HG02885 (cell line): ENCODE measurements at regions not wholly inside any gene's neighbourhood (a gene's known extent, or its start where the extent isn't known, plus 50 kb on each side); places are given as distances from the start of the nearest gene placed in this dataset.

ENCODE experiments used
- ATAC-seq: cut with Tn5 transposase; IDR thresholded peaks from one replicate; pipeline ENCODE4 v1.9.1; 2021; ENCODE audit warnings: mild to moderate bottlenecking; ENCODE audit not compliant: unreplicated experiment, poor library complexity

DNA sequence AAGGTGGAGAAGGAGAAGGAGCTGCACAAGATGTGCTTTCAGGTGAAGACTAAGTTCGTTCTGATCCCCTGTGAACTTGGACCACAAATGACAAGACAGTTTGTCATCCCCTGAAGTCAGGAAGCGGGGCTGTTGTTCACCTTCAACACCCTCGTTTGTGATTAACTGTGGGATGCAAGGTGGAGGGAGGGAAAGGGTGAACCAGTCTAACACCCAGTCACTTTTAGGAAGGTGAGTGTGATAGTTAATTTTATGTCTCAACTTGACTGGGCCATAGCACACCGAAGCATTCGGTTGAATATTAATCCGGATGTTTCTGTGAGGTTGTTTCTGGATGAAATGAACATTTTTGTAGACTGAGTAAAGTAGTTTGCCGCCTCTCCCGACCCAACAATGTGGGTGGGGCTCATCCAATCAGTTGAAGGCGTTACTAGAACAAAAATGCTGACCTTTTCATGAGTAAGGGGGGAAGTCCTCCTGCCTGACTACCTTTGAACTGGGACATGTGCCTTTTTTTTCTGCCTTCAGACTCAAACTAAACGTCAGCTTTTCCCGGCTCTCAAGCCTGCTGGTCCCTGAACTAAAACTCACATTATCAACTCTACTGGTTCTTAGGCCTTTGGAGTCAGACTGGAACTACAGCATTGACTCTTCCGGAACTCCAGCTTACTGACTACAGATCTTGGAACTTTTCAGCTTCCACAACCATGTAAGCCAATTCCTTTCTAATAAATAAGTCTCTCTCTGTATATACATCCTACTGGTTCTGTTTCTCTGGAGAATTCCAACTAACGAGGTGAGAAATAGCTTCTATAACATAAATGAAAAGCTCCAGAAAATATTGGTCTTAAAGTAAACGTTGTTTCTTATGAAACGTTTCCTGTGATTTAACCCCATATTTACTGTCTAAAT is 264.0 kb upstream of the SLITRK3 start:
- no peak for ATAC-seq

DNA sequence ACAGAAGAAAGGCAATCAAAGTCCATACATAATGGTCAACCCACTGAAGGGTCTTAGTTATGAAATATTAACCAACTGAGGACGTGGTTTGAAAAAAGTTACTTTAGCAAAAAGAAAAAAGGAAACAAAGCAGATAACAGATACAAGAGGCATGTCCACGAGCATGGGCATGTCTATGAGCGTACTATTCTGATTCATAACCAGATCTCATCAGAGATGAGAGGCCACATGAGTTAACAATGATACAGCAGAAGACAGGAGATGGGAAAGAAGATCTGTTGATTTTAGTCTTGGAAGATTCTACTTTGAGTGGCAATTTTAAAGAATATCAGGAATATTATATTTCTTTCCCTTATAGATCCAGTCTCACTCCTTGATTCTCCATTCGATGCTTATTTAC is 262.9 kb upstream of the SLITRK3 start:
- no peak for ATAC-seq

DNA sequence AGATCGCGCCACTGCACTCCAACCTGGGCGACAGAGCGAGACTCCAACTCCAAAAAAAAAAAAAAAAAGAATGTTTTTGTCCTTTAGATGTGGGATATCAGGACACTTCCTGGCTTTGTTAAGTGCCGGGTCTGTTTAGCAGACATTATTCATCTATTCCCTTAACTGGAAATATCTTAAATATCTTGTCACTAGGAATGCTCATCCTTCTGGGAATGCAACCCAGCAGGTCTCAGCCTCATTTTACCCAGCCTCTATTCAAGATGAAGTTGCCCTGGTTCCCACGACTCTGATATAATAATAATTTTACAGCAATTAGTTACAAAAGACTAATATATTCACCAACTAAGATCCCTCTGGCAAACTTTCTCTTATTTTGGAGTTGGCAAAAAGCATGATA is 260.9 kb upstream of the SLITRK3 start:
- ATAC-seq = no peak

DNA sequence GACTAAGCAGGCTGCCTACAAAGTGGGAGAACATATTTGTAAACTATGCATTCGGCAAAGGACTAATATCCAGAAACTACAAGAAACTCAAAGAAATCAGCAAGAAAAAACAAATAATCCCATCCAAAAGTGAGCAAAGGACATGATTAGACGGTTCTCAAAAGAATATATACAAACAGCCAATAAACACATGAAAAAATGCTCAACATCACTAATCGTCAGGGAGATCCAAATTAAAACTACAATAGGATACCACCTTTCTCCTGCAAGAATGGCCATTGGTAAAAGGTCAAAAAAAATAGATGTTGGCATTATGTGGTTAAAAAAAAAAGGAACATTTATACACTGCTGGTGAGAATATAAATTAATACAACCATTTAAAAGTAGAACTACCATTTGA is 259.6 kb upstream of the SLITRK3 start:
- ATAC-seq = no peak

DNA sequence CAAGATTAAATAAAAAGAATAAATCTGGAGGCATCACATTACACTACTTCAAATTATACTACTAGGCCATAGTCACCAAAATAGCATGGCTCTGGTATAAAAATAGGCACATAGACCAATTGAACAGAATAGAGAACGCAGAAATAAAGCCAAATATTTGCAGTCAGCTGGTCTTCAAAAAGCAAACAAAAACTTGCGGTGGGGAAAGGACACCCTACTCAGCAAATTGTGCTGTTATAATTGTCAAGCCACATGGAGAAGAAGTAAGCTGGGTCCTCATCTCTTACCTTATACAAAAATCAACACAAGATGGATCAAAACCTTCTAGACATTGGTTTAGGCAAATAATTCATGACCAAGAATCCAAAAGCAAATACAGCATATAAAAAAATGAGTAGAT is 259.2 kb upstream of the SLITRK3 start:
- no peak for ATAC-seq

DNA sequence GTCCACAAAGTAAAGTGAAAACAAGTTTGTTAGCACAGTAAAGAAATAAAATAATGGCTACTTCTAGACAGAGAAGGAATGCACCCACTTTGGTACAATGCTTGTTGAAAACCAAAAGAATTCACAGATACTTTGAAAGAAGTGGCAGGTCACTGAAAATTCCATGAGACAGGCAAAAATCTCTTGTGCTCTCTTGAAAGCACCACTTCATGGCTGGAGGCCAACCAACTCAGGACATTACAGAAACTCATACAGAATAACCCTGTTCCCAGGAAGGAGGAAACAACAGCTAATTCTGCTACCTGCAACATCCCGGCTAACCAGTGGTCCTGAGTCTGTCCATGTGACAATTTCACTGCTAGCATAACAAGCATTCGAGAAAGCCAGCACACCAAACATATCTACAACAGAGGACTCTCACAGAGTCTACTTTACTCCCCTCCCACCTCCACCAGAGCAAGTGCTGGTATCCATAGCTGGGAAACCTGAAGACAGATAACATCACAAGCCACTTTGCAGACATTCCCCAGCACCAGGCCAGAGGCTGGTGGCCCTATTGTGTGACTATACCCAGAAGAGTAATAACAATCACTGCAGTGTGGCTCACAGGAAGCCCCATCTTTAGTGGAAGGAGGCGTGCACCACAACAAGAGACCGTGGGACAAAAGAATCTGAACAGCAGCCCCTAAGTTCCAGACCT is 255.3 kb upstream of the SLITRK3 start:
- ATAC-seq = no peak

DNA sequence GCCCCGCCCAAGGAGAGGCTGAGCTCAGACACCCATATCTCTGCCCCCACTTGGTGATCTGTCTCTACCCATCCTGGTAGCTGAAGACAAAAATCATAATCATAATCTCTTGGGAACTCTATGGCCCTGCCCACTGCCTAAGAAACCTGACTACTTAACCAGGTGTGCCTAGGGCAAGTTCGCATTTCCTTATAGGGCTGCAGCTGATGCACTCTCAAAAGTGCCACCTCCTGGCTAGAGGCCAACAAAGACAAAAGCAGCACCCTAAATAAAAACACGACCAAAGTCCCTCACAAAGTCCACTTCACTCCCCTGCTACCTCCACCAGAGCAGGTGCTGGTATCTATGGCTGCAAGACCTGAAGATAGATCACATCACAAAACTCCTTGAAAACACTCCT is 250.4 kb upstream of the SLITRK3 start:
- no peak for ATAC-seq

DNA sequence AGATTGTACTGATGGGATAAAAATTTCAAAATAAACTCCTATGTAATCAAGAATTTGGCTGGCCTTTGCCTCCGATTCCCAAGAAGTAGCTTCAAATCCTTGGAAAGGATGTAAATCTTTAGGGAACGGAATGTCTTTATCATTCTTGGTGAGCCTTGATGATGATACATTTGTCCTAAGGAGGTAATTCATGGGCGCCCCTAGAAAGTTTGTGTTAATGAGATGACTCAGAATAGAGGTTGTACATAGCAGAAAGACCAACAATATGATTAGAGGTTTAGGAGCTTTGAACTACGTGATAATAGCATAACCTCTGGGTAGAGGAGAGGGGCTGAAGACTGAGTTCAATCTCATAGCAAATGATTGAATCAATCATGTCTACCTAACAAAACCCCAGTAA is 248.6 kb upstream of the SLITRK3 start:
- ATAC-seq = no peak

DNA sequence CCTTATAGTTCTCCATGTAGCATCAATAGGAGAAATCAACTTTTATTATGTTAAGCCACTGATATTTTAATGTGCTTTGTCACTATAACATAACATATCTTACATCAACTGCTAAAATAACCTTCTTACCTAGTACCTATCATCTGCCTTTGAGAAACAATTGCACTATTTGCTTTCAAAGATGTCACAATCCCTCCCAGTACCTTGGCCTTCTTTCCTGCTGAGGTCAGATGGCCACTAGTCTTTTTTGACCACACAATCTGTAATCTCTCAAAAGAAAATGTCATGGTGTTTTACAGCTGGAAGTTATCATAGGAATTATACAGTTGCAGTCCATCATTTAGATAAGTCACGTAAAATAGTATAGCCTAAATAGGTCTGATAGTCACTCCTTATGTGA is 247.5 kb upstream of the SLITRK3 start:
- ATAC-seq = no peak

DNA sequence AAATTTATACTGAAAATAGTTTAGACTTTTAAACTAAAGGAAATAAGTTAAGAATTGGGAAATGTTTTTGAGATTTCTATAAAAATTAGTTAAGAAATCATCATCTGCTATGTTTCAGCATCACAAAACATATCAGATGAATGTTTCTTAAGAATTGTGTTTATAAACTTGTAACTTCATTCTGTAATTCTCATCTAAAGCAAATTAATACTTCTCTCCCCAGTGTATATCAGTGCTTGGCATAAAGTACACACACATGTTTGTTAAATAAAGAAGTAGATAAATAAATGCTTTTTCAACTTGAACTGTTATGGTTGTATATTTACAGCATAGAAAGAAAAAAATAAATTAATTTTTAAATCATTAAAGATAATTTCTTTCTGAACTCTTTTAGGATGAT is 245.9 kb upstream of the SLITRK3 start:
- no peak for ATAC-seq

DNA sequence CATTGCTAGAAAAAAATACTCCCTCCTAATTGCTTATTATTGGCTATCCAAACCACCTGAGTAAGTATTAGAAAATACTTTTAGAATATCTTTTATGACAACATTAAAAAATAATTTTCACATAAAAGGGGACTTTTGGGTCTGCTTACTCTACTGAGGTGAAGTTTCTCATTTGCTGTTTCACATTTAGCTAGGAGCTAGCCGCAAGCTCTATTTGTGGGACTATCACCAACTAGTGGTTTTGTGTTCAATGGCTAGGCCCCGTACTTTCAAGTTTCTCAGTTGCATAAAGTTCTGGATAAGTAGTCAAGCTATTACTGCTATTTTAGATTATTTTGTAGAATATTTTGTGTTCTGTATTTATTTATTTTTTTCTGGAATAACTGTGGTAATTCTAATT is 244.2 kb upstream of the SLITRK3 start:
- peak; percentile 90 for ATAC-seq

DNA sequence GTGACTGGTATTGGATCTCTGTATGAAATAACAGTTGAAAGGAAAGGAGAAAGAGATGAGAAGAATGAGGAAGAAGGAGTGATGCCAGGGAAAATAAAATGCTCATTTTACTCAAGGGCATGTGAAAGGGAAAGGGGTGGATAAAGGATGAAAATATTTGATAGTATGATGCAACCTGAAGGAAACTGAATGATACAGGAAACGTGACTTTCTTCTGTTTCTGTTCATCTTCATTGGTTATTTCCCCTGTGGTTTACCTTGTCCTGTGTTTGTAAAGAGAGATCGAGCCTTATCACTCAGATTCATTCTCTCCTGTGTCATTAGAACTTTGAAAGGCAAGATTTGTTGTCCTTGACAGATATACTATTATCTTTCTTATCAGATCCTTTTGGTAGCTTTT is 243.6 kb upstream of the SLITRK3 start:
- ATAC-seq = peak; percentile 71

DNA sequence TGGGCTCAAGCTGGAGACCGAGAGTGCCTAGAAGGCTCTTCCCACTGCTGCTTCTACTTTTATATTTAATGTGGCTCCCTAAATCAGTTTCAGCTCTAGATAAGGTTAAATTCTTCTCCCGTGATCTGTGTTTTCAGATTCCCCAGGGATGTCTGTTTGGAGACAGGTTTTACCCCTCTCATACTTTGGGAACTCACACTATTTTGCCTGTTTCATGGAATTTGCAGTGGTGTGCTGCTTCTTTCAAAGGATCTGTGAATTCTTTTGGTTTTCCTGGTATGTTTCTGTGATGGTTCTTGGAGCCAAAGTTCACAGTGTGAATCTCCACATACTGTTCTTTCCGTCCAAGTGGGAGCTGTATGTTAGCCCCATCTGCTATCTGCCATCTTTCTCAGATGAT is 238.3 kb upstream of the SLITRK3 start:
- ATAC-seq = no peak

DNA sequence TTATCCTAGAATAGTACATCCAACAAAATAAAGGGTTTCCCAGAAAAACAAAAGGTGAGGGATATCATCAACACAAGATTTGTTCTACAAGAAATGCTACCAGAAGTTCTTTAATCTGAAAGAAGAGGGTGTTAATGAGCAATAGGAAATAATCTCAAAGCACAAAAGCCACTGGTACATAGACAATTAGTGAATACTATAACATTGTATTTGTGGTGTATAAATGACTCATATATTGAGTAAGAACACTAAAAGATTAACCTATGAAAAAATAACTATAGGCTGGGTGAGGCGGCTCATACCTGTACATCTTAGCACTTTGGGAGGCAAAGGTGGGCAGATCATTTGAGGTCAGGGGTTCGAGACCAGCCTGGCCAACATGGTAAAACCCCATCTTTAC is 210.2 kb upstream of the SLITRK3 start:
- no peak for ATAC-seq

DNA sequence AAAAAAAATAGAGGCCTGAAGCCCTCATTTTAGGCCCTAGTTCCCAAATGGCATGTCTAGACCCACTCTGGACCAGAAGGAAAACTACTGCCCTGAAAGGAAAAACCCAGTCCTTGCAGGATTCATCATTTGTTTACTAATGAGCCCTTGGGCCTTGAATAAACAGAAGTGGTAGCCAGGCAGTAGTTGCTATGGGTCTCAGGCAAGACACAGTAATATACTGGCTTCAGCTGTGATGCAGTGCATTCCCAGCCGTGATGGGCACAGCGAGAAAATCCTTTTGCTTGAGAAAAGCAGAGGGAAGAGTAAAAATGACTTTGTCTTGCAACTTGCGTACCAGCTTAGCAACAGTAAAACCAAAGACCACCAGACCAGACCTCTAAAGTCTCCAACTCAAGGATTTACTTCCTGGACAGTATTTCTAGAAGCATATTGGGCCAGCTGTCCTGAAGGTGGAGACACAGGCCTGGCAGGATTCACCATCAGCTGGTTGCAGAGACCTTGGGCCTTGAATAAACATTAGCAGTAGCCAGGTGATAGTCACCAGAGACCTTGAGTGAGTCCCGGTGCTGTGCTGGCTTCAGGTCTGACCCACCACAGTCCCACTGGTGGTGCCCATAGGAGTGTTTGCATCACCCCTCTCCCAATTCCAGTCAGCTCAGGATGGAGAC is 208.3 kb upstream of the SLITRK3 start:
- ATAC-seq = no peak

DNA sequence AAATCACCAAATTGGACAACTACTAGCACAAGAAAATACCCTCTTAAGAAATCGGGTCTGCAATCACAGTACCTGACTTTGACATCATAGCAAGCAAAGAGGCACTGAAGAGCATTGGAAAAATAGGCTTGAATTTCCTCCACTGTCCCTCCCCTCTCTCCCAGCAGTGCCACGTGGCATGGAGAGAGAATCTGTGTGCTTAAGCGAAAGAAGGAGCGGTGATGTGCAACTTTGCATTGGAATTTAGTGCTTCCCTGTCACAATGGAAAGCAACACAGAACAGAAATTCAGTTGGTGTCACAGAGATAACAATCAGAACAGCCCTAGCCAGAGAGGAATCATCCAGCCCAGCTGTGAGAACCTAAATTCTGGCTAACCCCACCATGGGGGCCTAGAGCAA is 207.5 kb upstream of the SLITRK3 start:
- no peak for ATAC-seq

DNA sequence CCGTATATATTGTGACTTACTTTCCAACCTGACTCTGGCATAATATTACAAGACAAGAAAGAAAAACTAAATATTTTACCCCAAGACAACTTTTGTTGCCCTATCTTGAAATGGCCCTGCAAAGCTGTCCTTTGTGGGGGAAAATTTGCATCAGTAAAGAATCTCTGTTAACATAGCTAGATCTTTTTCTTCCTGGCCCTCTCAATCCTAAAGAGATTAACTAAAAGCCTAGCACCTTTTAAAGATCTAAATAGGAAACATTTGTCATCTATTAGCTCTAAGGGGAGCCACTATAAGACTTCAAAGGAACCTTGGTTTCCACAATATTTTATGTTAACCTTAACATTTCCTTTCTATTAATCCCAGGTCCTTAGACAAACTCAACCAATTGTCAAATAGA is 199.0 kb upstream of the SLITRK3 start:
- no peak for ATAC-seq

DNA sequence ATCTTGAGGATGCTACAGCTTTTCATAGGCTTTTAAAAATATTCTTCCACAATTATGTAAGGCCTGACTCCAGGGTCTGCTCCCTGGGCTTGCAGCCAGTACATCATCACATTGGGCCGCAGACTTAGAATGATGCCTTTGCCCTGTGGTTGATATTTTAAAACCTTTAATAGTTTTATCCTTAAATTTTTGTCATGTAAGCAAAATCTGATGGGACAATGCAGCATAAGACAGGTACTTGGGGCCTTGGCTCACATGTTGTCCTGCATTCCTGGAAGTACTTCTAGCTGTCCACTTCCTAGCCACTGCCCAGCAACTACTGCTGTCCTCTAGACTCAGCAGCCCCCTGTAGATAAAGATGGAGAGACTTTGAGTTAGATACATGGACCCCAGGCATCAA is 197.3 kb upstream of the SLITRK3 start:
- no peak for ATAC-seq

DNA sequence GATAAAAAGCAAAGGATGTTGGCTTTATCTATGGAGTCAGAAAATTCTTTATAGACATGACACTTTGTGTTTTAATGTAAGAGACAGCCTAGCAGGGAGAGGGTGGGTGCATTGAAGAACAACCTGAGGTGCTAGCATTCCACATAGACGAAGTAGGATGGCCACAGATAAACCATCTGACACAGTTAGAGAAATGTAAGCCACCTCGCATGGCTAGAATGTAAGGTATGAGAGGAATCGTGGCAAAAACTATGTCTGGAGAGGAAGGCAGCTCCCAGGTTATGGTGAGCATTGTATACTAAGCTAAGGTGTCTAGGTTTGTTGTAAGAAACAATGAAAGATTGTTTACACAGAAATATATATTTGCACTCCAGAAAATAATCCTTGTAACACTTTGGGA is 194.0 kb upstream of the SLITRK3 start:
- ATAC-seq = no peak

DNA sequence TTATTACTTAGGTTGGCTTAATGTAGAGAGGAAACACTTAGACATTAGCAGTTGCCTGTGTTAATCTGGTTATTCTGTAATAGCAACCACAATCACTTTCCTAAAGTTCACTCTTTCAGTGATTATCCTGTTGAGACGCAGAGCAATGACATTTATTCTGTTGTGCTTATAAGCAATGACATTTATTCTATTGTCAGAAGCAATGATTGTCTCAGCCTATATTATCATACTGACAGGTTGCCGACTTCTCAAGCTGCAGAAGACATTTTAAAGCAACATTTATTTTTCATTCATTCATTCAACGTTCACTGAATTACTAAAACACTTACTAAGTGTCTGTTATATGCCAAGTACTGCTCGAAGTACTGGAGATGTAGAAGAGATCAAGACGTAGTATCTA is 193.5 kb upstream of the SLITRK3 start:
- ATAC-seq = no peak

DNA sequence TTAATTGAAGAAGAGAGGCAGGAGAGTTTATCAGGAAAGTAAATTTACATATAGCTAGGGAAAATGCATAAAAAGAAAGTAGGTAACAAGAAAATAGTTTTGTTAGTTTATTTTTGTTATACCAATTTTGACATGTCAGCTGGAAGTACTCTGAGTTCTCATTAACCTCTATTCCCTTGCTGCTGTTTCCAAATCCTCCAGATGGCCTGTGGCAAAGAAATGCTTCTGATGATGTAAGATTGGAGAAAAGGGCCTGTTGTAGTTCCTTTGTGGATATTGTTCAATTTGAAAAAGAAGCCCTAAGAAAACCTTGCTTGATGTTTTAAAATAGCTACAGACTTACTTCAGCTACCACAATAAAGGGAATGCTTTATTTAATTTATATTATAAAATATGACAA is 192.9 kb upstream of the SLITRK3 start:
- no peak for ATAC-seq
